GM23248 (cell line): ENCODE measurements at regions not wholly inside any gene's neighbourhood (a gene's known extent, or its start where the extent isn't known, plus 50 kb on each side); places are given as distances from the start of the nearest gene placed in this dataset.

Experiments used
- EZH2 ChIP-seq: fragments of 200-600 bp; sonication (generic); IDR thresholded peaks from 2 replicates; pipeline ENCODE4 v1.6.1; 2018; ENCODE audit warnings: antibody characterized with exemption, mild to moderate bottlenecking; ENCODE audit not compliant: insufficient read depth, poor library complexity, severe bottlenecking
- EZH2phosphoT487 ChIP-seq: fragments of 200-600 bp; sonication (generic); IDR thresholded peaks from 2 replicates; pipeline ENCODE4 v1.6.1; 2018; ENCODE audit warnings: antibody characterized with exemption, moderate library complexity, mild to moderate bottlenecking, low read depth; ENCODE audit not compliant: insufficient read depth

GRCh38 chr5:143893638-143894037 is 81.7 kb downstream of the HMHB1 start:
- TF ChIP-seq EZH2: no peak
- TF ChIP-seq EZH2phosphoT487: no peak
